ENCODE measurements at regions not wholly inside any gene's neighbourhood (a gene's known extent, or its start where the extent isn't known, plus 50 kb on each side); places are given as distances from the start of the nearest gene placed in this dataset.

DNA sequence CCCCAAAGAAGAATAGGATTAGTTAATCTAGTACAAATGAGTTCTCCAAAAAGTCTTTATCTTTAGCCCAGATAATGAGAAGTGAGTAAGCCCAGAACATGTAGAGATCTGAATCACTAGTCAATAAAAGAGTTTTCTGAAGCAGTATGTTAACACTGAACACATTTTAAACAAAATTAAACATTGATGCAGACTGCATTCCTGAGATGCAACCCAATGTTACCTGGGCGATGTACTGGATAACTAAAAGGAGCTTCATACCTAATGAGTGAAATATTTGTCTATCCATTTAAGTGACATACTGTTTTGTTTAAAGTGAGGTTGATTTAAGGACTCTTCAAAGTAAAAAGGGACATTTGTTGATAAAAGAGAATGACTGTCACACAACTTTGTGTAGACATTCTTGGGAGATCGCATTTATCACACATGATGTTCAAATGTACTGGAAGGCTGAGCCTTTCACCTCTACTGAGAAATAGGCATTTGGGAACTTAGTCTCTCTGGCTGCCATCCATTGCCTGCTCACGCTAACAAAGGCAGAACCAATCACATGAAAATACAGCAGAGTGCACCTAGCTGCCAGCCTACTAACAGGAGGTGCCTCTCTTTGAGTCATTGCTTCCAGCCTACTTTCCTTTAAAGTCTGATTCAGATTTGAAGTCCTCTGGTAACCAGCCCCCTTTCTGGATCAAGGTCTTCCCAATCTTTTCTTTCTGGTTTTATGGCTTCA is 287.7 kb downstream of the BTG1 start:
- no peaks in the 10 kb centered on the region for H3K9me2 ChIP-seq (ENCODE audit: low read depth, low read length)
- H3F3A ChIP-seq (ENCODE audit: insufficient read depth, low read length): no peaks in the 10 kb centered on the region
- no peaks in the 10 kb centered on the region for H3K27me3 ChIP-seq (ENCODE audit: insufficient read depth, low read length)
- H3K9me3 ChIP-seq (ENCODE audit: low read length): no peaks in the 10 kb centered on the region
- no peaks in the 10 kb centered on the region for H3K4me1 ChIP-seq (ENCODE audit: insufficient read depth, low read length, severe bottlenecking)
- H2AFZ ChIP-seq (ENCODE audit: low read length): no peak overlapping the region
- no peaks in the 10 kb centered on the region for H3K79me2 ChIP-seq (ENCODE audit: insufficient read depth, low read length)
- no peak overlapping the region for H3K4me3 ChIP-seq (ENCODE audit: low read depth, low read length, poor library complexity, severe bottlenecking)
- no peaks in the 10 kb centered on the region for H4K20me1 ChIP-seq (ENCODE audit: insufficient read depth, low read length)
- no peak overlapping the region for H3K27ac ChIP-seq (ENCODE audit: low read depth, low read length, poor library complexity, severe bottlenecking)
- TF ChIP-seq, protein P1, sequence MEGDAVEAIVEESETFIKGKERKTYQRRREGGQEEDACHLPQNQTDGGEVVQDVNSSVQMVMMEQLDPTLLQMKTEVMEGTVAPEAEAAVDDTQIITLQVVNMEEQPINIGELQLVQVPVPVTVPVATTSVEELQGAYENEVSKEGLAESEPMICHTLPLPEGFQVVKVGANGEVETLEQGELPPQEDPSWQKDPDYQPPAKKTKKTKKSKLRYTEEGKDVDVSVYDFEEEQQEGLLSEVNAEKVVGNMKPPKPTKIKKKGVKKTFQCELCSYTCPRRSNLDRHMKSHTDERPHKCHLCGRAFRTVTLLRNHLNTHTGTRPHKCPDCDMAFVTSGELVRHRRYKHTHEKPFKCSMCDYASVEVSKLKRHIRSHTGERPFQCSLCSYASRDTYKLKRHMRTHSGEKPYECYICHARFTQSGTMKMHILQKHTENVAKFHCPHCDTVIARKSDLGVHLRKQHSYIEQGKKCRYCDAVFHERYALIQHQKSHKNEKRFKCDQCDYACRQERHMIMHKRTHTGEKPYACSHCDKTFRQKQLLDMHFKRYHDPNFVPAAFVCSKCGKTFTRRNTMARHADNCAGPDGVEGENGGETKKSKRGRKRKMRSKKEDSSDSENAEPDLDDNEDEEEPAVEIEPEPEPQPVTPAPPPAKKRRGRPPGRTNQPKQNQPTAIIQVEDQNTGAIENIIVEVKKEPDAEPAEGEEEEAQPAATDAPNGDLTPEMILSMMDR (IDR thresholded peaks at IDR 0.05; ENCODE audit: low read length): no peak
- TF ChIP-seq EZH2 (IDR thresholded peaks at IDR 0.05; ENCODE audit: borderline replicate concordance, low read length): no peak
- H3K36me3 ChIP-seq (ENCODE audit: insufficient read depth, low read length): no peaks in the 10 kb centered on the region
- H3K4me2 ChIP-seq (ENCODE audit: low read length): no peak overlapping the region
- no peak overlapping the region for H3K9ac ChIP-seq (ENCODE audit: low read length)

DNA sequence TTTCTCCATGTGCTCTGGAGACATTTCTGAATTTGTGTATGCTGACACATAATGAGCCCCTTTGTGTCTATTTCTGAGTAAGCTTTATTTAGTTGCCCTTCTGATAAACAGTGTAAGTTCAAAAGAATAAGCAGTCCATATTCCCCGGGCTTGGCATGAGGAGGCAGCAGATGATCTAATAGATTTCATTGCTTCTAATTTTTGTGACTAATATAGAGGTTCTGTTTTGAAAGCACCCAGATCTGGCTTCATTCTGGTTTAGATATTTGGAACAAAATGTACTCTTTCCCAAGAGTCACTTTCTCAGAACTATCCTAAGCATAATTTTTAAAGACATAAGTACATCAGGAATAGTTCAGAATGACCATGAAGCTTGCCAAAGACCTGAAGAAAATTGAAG is 290.9 kb downstream of the BTG1 start:
- Histone ChIP-seq H4K20me1 (ENCODE audit: insufficient read depth, low read length) (no peaks in the 10 kb centered on the region), H3K9ac (ENCODE audit: low read length) (no peak overlapping the region), H3K4me1 (ENCODE audit: insufficient read depth, low read length, severe bottlenecking) (no peaks in the 10 kb centered on the region), H2AFZ (ENCODE audit: low read length) (no peak overlapping the region), H3K36me3 (ENCODE audit: insufficient read depth, low read length) (no peaks in the 10 kb centered on the region), H3K27me3 (ENCODE audit: insufficient read depth, low read length) (no peaks in the 10 kb centered on the region), H3K9me2 (ENCODE audit: low read depth, low read length) (no peaks in the 10 kb centered on the region), H3K79me2 (ENCODE audit: insufficient read depth, low read length) (no peaks in the 10 kb centered on the region), H3K9me3 (ENCODE audit: low read length) (no peaks in the 10 kb centered on the region), H3F3A (ENCODE audit: insufficient read depth, low read length) (no peaks in the 10 kb centered on the region), H3K4me3 (ENCODE audit: low read depth, low read length, poor library complexity, severe bottlenecking) (no peak overlapping the region), H3K4me2 (ENCODE audit: low read length) (no peak overlapping the region), H3K27ac (ENCODE audit: low read depth, low read length, poor library complexity, severe bottlenecking) (no peak overlapping the region)
- TF ChIP-seq, protein P1 (IDR thresholded peaks at IDR 0.05; ENCODE audit: low read length): no peak
- TF ChIP-seq EZH2 (IDR thresholded peaks at IDR 0.05; ENCODE audit: borderline replicate concordance, low read length): no peak

DNA sequence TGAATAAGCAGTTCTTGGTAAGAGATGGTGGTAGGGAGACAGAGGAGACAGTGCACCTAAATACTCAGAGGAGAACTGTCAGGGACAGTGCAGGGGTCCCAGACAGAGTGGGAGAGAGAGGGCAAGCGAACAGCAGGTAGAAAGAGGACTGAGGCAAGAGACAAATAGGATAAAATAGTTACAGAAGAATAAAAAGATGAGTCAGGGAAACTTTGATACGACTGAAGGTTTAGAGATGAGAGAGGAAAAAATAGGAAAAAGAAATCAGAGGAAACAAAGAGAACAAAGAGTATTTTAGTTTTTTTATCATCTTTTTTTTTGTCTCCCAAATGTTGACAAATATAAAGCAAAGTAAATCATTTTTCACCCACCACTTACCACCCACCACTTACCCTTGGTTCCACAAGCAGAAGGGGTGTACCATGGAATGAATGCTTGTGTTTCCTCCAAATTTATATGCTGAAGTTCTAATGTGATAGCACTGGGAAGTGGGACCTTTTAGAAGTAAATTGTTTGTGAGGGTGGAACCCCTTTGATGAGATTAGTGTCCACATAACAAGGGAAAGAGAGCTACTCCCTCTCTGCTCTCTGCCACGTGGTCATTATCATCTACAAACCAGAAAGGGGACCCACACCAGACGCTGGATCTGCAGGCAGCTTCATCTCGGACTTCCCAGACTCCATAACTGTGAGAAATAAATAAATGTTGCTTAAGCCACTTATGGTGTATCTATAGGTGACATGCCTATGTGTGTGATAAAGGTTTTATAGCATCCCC is 292.1 kb downstream of the BTG1 start:
- no peaks in the 10 kb centered on the region for H3K79me2 ChIP-seq (ENCODE audit: insufficient read depth, low read length)
- H3K9me3 ChIP-seq (ENCODE audit: low read length): no peaks in the 10 kb centered on the region
- H3K27ac ChIP-seq (ENCODE audit: low read depth, low read length, poor library complexity, severe bottlenecking): no peak overlapping the region
- H3K4me1 ChIP-seq (ENCODE audit: insufficient read depth, low read length, severe bottlenecking): no peaks in the 10 kb centered on the region
- no peak overlapping the region for H3K4me3 ChIP-seq (ENCODE audit: low read depth, low read length, poor library complexity, severe bottlenecking)
- H3F3A ChIP-seq (ENCODE audit: insufficient read depth, low read length): no peaks in the 10 kb centered on the region
- H4K20me1 ChIP-seq (ENCODE audit: insufficient read depth, low read length): no peaks in the 10 kb centered on the region
- H3K9ac ChIP-seq (ENCODE audit: low read length): no peak overlapping the region
- H3K36me3 ChIP-seq (ENCODE audit: insufficient read depth, low read length): no peaks in the 10 kb centered on the region
- no peak overlapping the region for H2AFZ ChIP-seq (ENCODE audit: low read length)
- H3K27me3 ChIP-seq (ENCODE audit: insufficient read depth, low read length): no peaks in the 10 kb centered on the region
- TF ChIP-seq EZH2 (IDR thresholded peaks at IDR 0.05; ENCODE audit: borderline replicate concordance, low read length): no peak
- TF ChIP-seq, protein P1 (IDR thresholded peaks at IDR 0.05; ENCODE audit: low read length): no peak
- H3K4me2 ChIP-seq (ENCODE audit: low read length): no peak overlapping the region
- H3K9me2 ChIP-seq (ENCODE audit: low read depth, low read length): no peaks in the 10 kb centered on the region
